Neural progenitor cell (in vitro differentiated cells): ENCODE measurements at regions not wholly inside any gene's neighbourhood (a gene's known extent, or its start where the extent isn't known, plus 50 kb on each side); places are given as distances from the start of the nearest gene placed in this dataset.
A peak's percentile ranks its signal among the peaks of the same experiment; 100 is the strongest.

Experiments used
- DNase-seq: peaks from one replicate; pipeline ENCODE4 v3.0.0-alpha.2; 2016; ENCODE audit warnings: low spot score
- H2AFZ ChIP-seq: fragments of 200-600 bp; sonication (generic); replicated peaks from 2 replicates; pipeline ENCODE4 v1.6.1; 2016; ENCODE audit warnings: antibody characterized with exemption
- H3F3A ChIP-seq: fragments of 200-600 bp; sonication (generic); 2 replicates; pipeline ENCODE4 v1.6.1; 2016; ENCODE audit warnings: antibody characterized with exemption, low read depth
- H3K27ac ChIP-seq: fragments of 200-600 bp; sonication (generic); 2 replicates; pipeline ENCODE4 v1.5.1; 2016; ENCODE audit warnings: mild to moderate bottlenecking
- H3K27me3 ChIP-seq: fragments of 200-600 bp; sonication (generic); 2 replicates; pipeline ENCODE4 v1.6.1; 2016; ENCODE audit warnings: mild to moderate bottlenecking, moderate library complexity
- H3K36me3 ChIP-seq: fragments of 200-600 bp; sonication (generic); 2 replicates; pipeline ENCODE4 v1.5.1; 2016
- H3K4me1 ChIP-seq: fragments of 200-600 bp; sonication (generic); 2 replicates; pipeline ENCODE4 v1.6.1; 2016; ENCODE audit warnings: mixed run types
- H3K4me2 ChIP-seq: fragments of 200-600 bp; sonication (generic); 2 replicates; pipeline ENCODE4 v1.6.1; 2016
- H3K4me3 ChIP-seq: fragments of 200-600 bp; sonication (generic); 2 replicates; pipeline ENCODE4 v1.5.1; 2016
- H3K79me2 ChIP-seq: fragments of 200-600 bp; sonication (generic); 2 replicates; pipeline ENCODE4 v1.6.1; 2016; ENCODE audit warnings: low read depth
- H3K9ac ChIP-seq: fragments of 200-600 bp; sonication (generic); 2 replicates; pipeline ENCODE4 v1.6.1; 2016
- H3K9me3 ChIP-seq: fragments of 200-600 bp; sonication (generic); 2 replicates; pipeline ENCODE4 v1.5.1; 2016; ENCODE audit warnings: low read depth
- H4K20me1 ChIP-seq: fragments of 200-600 bp; sonication (generic); 2 replicates; pipeline ENCODE4 v1.6.1; 2016; ENCODE audit warnings: low read depth
- H3K27ac Mint-ChIP-seq: 3 replicates; pipeline ENCODE4 v1.8.0; 2021; ENCODE audit warnings: mixed read lengths
- H3K27me3 Mint-ChIP-seq: 2 replicates; pipeline ENCODE4 v1.8.0; 2022; ENCODE audit warnings: low read depth, mild to moderate bottlenecking, inconsistent platforms, moderate library complexity, mixed read lengths; ENCODE audit not compliant: insufficient read depth
- H3K36me3 Mint-ChIP-seq: 3 replicates; pipeline ENCODE4 v1.8.0; 2021; ENCODE audit warnings: mixed read lengths
- H3K4me1 Mint-ChIP-seq: 3 replicates; pipeline ENCODE4 v1.8.0; 2021; ENCODE audit warnings: mixed read lengths
- H3K4me3 Mint-ChIP-seq: 3 replicates; pipeline ENCODE4 v1.8.0; 2021; ENCODE audit warnings: mild to moderate bottlenecking, moderate library complexity, mixed read lengths
- H3K9me3 Mint-ChIP-seq: 3 replicates; pipeline ENCODE4 v1.8.0; 2020; ENCODE audit warnings: mixed read lengths
- EZH2 ChIP-seq: fragments of 200-600 bp; sonication (generic); IDR thresholded peaks from 2 replicates; pipeline ENCODE4 v1.6.1; 2017; ENCODE audit warnings: antibody characterized with exemption, mild to moderate bottlenecking, moderate library complexity
- EZH2phosphoT487 ChIP-seq: fragments of 200-600 bp; sonication (generic); IDR thresholded peaks from 2 replicates; pipeline ENCODE4 v1.6.1; 2017; ENCODE audit warnings: antibody characterized with exemption
- TF ChIP-seq, protein P1 (sequence below): fragments of 200-600 bp; sonication (generic); IDR thresholded peaks from 2 replicates; pipeline ENCODE4 v1.5.1; 2017; ENCODE audit warnings: antibody characterized with exemption, mild to moderate bottlenecking

- Mint-ChIP-seq H3K27ac (no peak overlapping the region), H3K36me3 (no peaks in the 10 kb centered on the region), H3K27me3 (no peaks in the 10 kb centered on the region), H3K4me1 (peaks cover 5% of the 10 kb centered on the region), H3K9me3 (peaks cover 8% of the 10 kb centered on the region), H3K4me3 (no peak overlapping the region)
- H3K9ac ChIP-seq: no peak overlapping the region
- H3K4me2 ChIP-seq: no peak overlapping the region
- no peak overlapping the region for H3K27ac ChIP-seq
- DNase-seq: peak; percentile 19
- H3K27me3 ChIP-seq: no peaks in the 10 kb centered on the region
- H3K4me1 ChIP-seq: peaks cover 4% of the 10 kb centered on the region
- H2AFZ ChIP-seq: peak overlapping the region; percentile 73
- no peaks in the 10 kb centered on the region for H3F3A ChIP-seq
- no peak for TF ChIP-seq EZH2
- TF ChIP-seq, protein P1, sequence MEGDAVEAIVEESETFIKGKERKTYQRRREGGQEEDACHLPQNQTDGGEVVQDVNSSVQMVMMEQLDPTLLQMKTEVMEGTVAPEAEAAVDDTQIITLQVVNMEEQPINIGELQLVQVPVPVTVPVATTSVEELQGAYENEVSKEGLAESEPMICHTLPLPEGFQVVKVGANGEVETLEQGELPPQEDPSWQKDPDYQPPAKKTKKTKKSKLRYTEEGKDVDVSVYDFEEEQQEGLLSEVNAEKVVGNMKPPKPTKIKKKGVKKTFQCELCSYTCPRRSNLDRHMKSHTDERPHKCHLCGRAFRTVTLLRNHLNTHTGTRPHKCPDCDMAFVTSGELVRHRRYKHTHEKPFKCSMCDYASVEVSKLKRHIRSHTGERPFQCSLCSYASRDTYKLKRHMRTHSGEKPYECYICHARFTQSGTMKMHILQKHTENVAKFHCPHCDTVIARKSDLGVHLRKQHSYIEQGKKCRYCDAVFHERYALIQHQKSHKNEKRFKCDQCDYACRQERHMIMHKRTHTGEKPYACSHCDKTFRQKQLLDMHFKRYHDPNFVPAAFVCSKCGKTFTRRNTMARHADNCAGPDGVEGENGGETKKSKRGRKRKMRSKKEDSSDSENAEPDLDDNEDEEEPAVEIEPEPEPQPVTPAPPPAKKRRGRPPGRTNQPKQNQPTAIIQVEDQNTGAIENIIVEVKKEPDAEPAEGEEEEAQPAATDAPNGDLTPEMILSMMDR: no peak
- no peak for TF ChIP-seq EZH2phosphoT487
- H4K20me1 ChIP-seq: no peaks in the 10 kb centered on the region
- no peaks in the 10 kb centered on the region for H3K79me2 ChIP-seq
- no peaks in the 10 kb centered on the region for H3K9me3 ChIP-seq
- no peaks in the 10 kb centered on the region for H3K36me3 ChIP-seq
- H3K4me3 ChIP-seq: no peak overlapping the region
Measured at GRCh38 chr16:64469906-64470702, 651.8 kb downstream of the CDH11 start.

GRCh38 chr16:64469351-64469750 is 652.5 kb downstream of the CDH11 start:
- Histone ChIP-seq H3K4me3 (no peak overlapping the region), H3F3A (no peaks in the 10 kb centered on the region), H3K4me2 (no peak overlapping the region), H3K4me1 (peaks cover 4% of the 10 kb centered on the region), H3K79me2 (no peaks in the 10 kb centered on the region), H3K9me3 (no peaks in the 10 kb centered on the region), H4K20me1 (no peaks in the 10 kb centered on the region), H3K36me3 (no peaks in the 10 kb centered on the region), H3K27ac (no peak overlapping the region), H2AFZ (no peak overlapping the region), H3K9ac (no peak overlapping the region), H3K27me3 (no peaks in the 10 kb centered on the region)
- H3K4me3 Mint-ChIP-seq: no peak overlapping the region
- H3K27ac Mint-ChIP-seq: no peak overlapping the region
- H3K36me3 Mint-ChIP-seq: no peaks in the 10 kb centered on the region
- H3K4me1 Mint-ChIP-seq: peaks cover 3% of the 10 kb centered on the region
- peaks cover 8% of the 10 kb centered on the region for H3K9me3 Mint-ChIP-seq
- no peak for DNase-seq
- no peaks in the 10 kb centered on the region for H3K27me3 Mint-ChIP-seq
- no peak for TF ChIP-seq EZH2
- TF ChIP-seq, protein P1: no peak
- no peak for TF ChIP-seq EZH2phosphoT487

DNA sequence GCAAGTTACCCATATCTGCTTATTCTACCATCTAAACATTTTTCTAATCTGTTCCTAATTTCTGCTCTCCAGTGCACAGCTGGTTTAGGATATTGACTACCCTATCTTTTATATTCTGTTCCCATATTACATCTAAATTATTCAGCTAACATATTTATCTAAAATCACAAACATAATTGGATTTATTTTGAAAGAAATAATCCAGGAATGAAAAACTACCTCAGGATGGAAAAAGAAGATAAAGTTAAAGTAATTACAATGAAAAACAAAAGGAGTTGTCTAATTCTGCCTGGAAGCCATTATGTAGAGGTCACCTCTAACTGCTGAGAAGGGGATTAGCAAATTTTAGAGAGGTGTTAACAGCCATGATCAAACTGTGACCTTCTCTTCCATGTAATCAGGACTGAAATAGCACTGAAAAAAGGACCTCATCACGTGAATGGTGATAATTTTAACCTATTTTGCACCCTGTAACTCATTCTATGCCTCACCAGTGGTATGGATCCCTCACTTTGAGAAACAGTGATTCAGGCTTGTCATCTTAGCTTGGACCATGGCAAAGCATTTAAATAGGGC is 653.3 kb downstream of the CDH11 start:
- no peak for DNase-seq
- Histone ChIP-seq H3K4me1 (peaks cover 4% of the 10 kb centered on the region), H4K20me1 (no peaks in the 10 kb centered on the region), H3K79me2 (no peaks in the 10 kb centered on the region), H2AFZ (no peak overlapping the region), H3K27ac (no peak overlapping the region), H3K4me3 (no peak overlapping the region), H3K9ac (no peak overlapping the region), H3K36me3 (no peaks in the 10 kb centered on the region), H3K9me3 (no peaks in the 10 kb centered on the region), H3F3A (no peaks in the 10 kb centered on the region), H3K4me2 (no peak overlapping the region), H3K27me3 (no peaks in the 10 kb centered on the region)
- Mint-ChIP-seq H3K27ac (no peak overlapping the region), H3K4me1 (peaks cover 3% of the 10 kb centered on the region), H3K36me3 (no peaks in the 10 kb centered on the region), H3K9me3 (peaks cover 8% of the 10 kb centered on the region), H3K4me3 (no peak overlapping the region), H3K27me3 (no peaks in the 10 kb centered on the region)
- TF ChIP-seq, protein P1: no peak
- TF ChIP-seq EZH2phosphoT487 (no peak), EZH2 (no peak)
